ENCODE measurements at regions not wholly inside any gene's neighbourhood (a gene's known extent, or its start where the extent isn't known, plus 50 kb on each side); places are given as distances from the start of the nearest gene placed in this dataset.
"Not testable (repeated sequence)": the region's sequence is repeated elsewhere in the genome, so short reads cannot be mapped to it uniquely, and the experiment has no call there.

DNA sequence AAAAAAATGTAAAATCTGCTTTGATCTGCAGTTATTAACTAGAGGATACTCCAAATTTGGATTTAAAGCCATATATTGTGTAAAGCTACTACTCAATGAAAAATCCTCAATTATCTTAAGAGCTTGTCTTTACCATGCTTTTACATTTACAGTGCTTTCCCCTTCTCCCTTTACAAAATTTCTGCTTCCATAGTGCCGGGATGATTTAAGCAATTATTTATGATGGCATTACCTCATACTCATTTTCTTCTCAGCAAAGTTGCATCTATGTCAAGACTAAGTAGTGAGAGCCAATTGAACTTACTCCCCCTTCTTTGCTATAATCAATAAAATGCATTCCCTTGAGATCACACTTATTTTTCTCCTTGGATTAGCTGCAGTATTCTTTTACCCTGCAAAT lies 505.4 kb upstream of the AGA start:
- DNase-seq (ENCODE audit: low read depth in 2 of 2), result no peak

DNA sequence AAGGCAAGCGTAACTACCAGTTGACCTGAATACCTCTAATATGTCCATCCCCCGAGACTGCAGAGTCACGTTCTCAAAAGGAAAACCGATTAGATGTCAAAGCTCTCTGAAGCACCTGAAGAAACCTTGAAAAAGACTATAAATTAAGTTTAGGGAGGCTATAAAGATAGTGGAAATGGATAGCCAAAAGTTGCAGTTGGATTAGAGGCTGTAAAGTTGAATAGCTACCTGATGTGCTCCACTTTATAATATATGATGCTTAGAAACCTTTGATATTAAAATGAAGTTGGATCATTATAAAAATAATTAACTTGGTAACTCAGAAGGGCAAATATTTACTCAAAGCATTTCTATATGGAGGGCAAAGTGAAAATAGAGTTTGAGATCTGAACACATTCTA lies 506.6 kb upstream of the AGA start:
- no peak for DNase-seq (ENCODE audit: low read depth in 2 of 2)

DNA sequence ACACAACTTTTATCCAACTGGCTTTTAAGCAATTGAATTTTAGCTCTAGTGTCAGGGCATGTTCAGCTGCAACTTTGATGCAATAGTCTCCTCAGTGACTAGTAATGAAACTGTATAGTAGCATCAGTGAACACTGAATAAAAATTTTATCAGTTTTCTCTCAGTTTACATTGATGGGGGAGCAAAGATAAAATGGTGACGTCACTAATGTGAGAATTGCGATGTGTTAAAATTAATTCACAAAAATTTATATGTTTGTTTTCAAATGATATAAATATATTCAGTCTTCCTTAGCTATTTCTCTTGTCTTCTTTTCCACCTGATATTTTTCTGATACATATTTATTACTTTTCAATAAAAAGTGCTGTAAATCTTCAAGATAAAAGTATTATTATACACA lies 508.8 kb upstream of the AGA start:
- DNase-seq (ENCODE audit: low read depth in 2 of 2), result no peak

DNA sequence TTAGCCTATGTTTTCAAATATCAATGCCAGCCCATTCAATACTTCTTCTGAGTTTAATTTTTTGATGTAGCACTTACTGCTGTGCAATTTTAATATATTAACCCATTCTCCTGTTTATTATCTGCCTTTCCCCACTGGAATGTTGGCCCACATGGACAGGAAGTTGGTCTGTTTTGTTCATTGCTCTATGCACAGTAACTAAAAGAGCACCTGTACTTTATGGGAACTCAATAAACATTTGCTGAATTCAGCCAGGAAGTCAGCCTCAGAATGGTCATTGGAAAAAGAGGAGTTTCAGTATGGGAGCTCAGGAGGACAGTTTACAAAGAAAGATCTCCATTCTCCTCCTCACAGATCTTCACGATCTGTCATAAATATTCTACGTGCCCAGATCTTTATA lies 510.5 kb upstream of the AGA start:
- no peak for DNase-seq (ENCODE audit: low read depth in 2 of 2)

DNA sequence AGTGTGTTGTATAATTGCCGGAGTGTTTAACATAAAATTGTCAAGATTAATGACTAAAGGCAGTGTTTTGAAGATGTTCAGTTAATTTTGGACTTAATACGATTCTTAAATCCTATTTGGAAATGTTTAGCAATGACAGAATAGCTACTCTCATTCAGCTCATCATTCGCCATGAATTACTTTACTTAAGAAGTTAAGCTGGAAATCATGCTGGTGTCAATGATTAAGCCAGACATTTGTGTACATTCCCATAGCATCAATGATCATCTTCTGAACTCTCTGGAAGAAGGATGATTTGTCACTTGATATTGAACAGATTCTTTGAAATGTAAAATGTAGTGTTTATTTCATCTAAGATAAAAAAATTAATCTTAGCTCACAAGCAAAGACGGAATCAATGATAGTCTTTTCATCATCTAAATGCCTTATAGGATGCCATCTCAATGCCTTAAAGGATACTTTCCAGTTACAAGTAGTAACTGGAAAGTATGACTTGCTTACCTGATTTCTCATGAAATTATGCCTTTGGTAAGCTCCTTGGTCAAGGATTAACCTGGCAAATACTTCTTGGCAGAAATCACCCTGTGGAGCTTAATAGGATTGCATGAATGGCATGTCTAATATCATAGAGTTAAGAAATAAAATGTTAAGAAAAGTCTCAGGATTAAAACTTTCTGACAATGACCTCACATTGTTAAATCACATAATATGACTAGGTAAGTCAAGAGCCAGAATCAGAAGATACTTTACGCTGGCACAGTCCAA lies 515.5 kb upstream of the AGA start:
- no peak for DNase-seq (ENCODE audit: low read depth in 2 of 2)

DNA sequence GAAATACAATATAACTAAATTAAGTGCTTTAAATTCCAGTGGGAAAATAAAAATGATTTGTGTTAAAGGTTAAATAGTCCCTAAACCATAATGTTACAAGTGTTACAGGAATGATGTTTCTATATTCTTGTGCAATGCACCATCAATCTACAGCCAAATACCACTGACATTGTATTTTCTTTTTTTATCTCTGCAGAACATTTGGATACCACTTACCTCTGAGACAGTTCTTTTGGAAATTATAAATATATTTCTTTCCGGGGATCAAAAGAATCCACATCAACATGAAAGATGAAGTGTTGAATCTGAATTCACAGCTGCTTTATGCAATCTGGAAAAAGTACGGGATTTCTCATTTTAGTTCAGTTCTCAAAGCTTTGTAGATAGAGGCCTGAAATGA lies 518.3 kb upstream of the AGA start:
- no peak for DNase-seq (ENCODE audit: low read depth in 2 of 2)

DNA sequence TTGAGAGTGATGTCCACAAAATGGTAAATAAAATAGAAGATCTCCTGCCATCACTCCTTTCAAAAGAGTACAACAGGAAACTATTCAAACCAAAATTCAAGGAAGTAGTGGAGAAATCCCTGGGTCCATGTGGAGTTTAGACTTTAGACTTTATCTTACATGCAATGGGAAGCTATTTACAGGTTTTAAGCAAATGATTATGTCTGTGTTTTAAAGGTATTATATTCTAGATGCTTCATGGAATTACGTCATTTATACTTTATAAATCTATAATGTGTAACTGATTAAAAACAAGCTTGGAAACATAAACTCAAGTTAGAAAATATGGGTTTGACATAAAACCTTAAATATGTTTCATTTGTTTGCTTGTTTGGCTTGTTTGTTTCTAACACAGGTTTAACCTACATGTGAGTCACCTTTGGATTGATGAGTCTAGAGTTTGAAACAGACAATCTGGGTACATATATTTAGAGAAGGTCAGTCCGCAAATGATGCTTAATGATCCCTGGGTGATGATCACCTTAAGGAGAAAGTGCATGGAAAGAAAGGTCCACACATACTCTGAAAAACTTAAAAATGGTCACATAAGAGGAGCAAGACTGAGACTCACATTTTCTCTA lies 519.6 kb upstream of the AGA start:
- DNase-seq (ENCODE audit: low read depth in 2 of 2), result no peak

DNA sequence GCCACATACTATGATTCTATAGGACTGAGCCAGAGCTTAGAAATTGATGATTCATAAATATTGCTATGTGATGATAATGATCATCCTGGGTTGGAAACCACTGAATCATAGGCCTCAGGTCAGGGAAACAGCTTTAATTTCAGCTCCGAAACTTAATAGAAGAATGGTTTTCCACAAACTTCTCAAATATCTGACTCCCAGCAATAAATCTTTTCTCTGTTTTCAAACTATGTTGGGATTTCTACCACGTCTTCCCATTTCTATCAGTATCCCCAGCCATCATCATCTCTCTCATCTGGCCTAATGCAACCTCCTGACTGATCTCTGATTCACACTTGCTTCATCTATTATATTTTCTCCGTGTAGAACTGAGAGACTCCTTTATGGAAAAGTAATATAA lies 521.8 kb upstream of the AGA start:
- DNase-seq (ENCODE audit: low read depth in 2 of 2), result no peak

DNA sequence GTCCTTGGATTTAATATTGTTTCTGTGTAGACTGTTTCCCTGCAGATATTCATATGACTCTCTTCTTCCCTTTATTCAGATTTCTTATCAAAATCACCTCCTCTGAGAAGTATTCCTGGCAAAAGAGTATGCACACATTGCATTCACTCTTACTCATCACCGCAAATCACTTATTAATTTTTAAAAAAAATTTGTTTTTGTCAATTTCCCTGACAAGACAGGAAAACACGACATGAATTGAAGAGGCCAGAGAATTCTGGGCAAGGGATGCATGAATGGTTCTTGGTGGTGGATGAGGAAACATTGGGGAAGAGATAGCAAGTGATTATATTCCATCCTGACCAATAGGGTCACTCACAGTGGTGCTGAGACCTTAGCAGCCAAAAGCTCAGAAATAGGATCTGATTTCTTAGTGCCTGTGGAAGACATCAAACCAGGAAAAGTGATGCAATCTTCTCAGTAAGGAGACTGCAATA lies 522.5 kb upstream of the AGA start:
- no peak for DNase-seq (ENCODE audit: low read depth in 2 of 2)

DNA sequence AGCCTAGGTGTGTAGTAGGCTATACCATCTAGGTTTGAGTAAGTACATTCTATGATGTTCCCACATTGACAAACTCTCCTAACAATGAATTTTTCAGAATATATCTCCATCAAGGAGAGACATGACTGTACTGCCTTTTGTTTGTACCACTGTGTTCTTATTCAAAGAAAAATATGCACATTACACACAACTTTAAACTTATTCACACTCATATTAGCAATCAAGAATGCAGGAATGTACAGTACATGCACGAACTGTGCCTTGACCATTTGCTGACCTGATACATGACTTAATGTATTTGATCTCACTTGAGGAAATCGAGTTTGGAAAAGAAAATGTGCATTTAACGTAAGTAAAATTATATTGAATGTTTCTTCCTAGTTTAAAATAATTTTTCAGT lies 525.1 kb upstream of the AGA start:
- no peak for DNase-seq (ENCODE audit: low read depth in 2 of 2)

DNA sequence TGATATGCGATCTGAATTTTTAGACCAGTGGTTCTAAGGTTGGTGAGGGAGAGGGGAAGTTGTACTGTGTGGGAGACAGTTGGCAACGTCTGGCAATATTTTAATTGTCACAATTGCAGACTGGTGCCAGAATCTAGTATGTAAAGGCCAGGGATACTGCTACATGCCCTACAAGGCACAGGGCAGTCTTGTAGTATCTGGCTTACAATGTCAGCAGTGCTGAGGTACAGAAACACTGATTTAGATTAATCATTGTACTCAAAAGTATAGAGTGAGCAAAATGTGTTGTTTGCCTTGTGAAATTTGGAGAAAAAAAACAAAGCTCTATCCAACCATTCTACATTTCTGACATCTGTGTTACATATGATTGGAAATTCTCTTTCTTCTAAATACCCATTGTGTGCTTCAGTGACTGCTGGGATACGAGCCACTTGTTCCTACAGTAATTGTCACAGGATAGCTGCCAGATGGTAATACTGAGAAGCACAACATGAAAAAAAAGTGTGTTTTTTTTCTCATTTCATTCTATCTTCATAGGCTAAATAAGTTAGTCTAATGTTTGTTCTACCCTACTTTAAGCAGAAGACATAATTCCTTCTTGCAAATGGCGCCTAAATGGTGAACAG lies 526.7 kb upstream of the AGA start:
- no peak for DNase-seq (ENCODE audit: low read depth in 2 of 2)

DNA sequence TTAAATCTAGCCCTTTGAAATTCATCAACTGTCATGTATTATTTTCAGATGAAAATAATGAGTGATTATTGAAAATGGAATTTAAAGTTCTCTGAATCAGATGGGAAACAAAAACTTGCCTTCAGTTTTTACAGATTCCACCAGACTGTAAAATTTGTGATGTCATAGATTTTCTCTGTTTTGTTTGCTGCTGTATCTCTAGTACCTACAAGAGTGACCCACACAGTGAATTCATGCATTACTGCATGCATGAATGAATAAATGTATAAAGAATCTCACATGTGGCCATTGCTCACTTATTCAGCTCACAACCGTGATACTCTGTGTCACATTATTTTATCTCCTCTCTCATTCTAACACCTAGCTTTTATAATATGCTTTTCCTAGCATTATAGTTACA lies 532.2 kb upstream of the AGA start:
- no peak for DNase-seq (ENCODE audit: low read depth in 2 of 2)

DNA sequence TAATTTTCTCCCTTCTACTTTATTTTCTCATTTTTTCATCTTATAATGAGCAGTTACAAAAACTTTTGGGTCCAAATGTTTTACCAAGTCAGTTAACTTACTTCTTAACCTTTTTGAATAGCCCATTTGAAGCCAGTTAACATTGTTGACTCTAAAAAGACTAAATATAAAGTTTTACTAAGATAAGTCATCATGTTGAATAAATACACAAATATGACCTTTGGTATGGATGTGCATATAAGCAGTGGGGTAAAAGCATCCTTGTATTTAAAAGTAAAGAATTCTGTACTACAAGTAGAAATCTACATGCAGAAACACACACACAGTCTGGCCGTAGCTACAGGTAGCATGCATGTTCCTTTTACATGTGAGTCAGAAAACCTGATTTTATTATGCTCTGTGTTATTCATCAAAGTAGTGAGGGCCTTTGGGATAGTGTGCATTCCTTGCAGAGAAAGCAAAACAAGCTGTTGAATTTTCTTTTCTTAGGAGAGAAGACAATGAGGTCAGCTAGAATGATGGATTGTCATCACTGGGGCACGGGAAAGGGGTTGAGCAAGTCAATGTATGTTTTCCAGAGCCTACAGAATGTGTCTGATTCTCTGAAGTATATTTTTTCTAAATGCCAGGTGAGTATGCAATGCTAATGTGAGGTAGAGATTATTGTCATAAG lies 533.2 kb upstream of the AGA start:
- no peak for DNase-seq (ENCODE audit: low read depth in 2 of 2)

DNA sequence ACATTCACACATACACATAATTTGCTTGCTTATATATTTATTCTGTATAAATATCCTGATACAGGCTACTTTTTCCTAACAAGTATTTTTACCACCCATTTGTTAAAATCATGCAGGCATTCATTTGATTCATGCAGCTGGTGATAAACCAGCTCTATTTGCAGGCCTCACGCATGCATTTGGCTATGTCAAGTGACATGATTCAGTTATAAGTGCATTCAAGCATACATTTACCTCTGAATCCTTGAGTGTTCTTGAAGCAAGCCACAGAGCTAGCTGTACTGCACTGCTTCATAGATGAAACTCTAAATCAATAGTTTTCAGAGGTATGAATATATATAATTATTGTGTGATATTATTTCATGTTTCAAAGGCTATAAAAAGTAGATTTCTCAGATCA lies 544.0 kb upstream of the AGA start:
- DNase-seq (ENCODE audit: low read depth in 2 of 2), result no peak

DNA sequence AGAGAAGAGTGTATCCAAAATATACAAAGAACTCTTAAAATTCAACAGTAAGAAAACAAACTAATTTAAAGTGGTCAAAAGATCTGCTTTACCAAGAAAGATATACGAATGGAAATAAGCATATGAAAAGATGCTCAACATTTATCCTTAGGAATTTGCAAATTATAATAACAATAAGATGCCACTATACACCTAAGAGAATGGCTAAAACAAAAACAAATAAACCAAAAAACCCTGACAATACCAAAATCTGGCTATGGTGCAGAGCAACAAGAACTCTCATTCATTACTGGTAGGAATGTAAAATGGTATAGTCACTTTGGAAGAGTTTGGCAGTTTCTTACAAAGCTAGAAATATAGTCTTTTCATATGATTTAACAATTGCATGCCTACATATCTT lies 545.7 kb upstream of the AGA start:
- no peak for DNase-seq (ENCODE audit: low read depth in 2 of 2)

DNA sequence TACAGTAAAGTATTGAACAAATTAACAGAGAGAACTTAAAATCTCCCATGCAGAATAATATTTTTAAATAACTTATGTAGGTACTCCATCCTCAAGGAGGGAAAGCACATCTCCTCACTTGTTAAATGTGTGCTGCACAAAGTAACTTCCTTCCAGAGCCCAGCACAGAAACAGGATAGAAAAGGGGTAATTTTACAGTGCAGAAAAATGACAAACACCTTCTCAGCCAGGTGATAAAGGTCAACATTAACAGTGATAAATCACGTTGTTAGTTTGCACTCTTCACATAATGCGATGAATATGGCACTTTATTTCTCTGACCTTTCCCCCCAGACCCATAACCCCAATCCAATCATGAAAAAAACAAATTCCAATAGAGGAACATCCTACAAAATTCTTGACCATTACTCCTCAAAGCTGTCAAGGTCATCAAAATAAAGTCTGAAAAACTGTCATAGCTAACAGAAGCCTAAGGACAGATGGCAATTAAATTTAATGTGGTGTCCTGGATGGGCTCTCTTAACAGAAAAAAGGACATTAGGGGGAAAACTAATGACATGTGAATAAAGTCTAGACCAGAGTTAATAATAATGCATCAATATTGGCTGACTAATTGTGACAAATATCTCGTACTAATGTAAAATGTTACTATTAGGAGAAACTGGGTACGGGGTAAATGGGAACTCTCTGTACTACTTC lies 547.4 kb upstream of the AGA start:
- DNase-seq (ENCODE audit: low read depth in 2 of 2), result no peak

DNA sequence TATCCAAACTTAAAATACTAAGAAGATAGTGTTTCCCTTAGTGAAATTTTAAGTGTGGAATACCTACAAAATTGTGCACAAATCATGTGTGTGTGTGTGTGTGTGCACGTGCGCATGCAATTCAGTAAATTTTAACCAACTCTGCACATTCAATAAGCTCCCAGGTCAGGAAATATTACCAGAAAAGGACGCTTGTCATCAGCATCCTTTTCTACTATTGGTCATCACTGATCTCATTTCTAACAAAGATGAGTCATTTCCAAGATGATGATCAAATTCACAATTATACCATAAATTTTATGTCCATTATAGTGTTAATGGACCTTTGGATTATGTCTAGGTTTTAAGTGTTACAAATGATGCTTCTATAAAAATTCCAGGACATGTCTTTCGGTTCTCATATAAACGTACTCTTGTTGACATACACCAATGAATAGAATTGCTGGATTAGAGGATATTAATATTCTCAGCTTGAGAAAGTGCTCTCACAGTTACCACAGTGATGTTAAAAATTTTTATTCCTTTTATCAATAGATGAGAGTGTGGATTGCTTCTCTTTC lies 560.9 kb upstream of the AGA start:
- DNase-seq (ENCODE audit: low read depth in 2 of 2), result no peak

DNA sequence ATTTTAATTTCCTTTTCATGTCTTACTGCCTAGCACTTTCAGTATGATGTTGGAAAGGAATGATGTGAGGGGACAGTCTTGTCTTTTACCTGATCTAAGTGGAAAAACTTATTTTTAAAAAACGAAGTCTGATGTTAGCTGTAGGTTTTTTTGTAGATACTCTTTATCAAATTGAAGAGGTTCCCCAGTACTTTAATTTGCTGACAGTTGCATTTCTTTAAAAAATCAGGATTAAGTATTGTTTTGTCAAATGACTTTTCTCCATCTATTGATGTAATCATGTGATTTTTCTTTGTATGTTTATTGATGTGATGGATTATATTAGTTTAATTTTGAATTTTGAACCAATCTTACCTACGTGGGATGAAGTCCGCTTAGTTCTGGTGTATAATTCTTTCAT lies 568.4 kb upstream of the AGA start:
- DNase-seq (ENCODE audit: low read depth in 2 of 2), result no peak

DNA sequence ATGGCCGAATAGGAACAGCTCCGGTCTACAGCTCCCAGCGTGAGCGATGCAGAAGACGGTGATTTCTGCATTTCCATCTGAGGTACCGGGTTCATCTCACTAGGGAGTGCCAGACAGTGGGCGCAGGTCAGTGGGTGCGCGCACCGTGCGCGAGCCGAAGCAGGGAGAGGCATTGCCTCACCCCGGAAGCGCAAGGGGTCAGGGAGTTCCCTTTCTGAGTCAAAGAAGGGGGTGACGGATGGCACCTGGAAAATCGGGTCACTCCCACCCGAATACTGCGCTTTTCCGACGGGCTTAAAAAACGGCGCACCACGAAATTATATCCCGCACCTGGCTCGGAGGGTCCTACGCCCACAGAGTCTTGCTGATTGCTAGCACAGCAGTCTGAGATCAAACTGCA lies 572.8 kb upstream of the AGA start:
- not testable (repeated sequence) for DNase-seq (ENCODE audit: low read depth in 2 of 2)

DNA sequence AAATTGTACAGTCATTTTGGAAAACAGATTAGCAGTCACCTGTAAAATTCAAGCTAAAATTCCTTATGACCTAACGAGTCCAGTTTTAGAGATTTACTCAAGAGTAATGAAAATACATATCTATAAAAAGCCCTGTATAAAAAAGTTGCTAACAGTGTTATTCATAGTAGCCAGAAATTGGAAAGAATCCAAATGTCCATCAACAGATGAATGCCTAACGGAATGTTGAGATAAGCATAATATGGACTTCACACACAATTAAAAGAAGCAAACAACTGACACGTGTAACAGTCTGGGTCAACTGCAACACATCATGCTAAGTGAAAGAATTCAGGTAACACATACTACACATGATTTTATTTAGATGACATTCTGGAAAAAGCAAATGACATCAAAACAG lies 584.8 kb upstream of the AGA start:
- no peak for DNase-seq (ENCODE audit: low read depth in 2 of 2)

DNA sequence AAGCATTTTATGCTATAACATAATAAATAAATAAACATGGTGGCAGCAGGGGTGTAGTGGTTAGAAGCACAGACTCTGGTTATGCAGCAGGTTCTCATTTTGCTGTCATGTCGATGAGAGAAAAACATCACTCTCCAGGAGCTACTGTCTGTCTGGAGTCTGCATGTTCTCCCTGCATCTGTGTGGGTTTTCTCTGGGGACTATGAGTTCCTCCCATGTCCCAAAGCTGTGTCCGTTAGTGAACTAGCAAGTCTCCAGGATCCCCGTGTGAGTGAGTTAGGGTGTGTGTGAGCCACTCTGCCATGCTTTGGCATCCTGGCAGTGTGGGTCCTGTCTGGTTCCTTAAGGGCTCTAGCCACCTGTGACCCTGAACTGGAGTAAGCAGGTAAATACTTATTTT lies 585.6 kb upstream of the AGA start:
- no peak for DNase-seq (ENCODE audit: low read depth in 2 of 2)

DNA sequence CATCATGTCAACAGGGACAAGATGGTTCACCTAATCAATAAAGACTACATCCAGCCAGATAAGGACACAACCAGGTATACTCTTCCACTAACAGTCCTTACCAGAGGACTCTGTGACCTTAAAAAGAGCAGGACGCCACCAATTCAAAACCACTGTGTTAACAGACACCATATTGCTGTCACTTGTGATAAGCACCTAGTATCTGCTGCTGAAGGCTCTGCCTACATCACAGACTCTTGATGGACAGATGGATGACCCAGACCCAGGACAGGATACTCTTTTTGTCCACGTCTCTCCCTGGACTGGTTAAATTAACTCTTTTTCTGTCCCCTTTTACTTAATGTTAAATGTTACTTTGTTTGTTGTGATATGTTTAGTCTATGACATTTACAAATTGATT lies 586.2 kb upstream of the AGA start:
- no peak for DNase-seq (ENCODE audit: low read depth in 2 of 2)
